Gastrocnemius medialis (tissue), 4 donors: ENCODE measurements at regions not wholly inside any gene's neighbourhood (a gene's known extent, or its start where the extent isn't known, plus 50 kb on each side); places are given as distances from the start of the nearest gene placed in this dataset.
A peak's percentile ranks its signal among the peaks of the same experiment; 100 is the strongest.

Source experiments
- ATAC-seq, 2 donors: fragments of 150-250 bp; one replicate each; pipeline ENCODE4 v1.9.1; 2016
- DNase-seq, 2 donors: peaks; one replicate each; pipeline ENCODE4 v3.0.0-alpha.2; 2019
- H3K27ac ChIP-seq, 4 donors: fragments of 200-600 bp; sonication (generic); 1 replicate in 1 of 4; 2 replicates in 3 of 4; pipeline ENCODE4 v1.5.1; 2016 to 2018; ENCODE audit warnings: mild to moderate bottlenecking in 2 of 4, moderate library complexity in 1 of 4
- H3K27me3 ChIP-seq, 3 donors: fragments of 200-600 bp; sonication (generic) in 2 of 3; 1 replicate in 1 of 3; 2 replicates in 2 of 3; pipeline versions ENCODE4 v1.5.1 to v1.6.0; 2016 to 2019; ENCODE audit warnings: mild to moderate bottlenecking in 1 of 3, moderate library complexity in 1 of 3
- H3K36me3 ChIP-seq, 2 donors: fragments of 200-600 bp; sonication (generic) in 1 of 2; one replicate each; pipeline ENCODE4 v1.5.1; 2017 to 2018
- H3K4me1 ChIP-seq, 2 donors: fragments of 200-600 bp; sonication (generic) in 1 of 2; one replicate each; pipeline ENCODE4 v1.5.1; 2016 to 2017; ENCODE audit warnings: mild to moderate bottlenecking in 2 of 2
- H3K4me3 ChIP-seq, 4 donors: fragments of 200-600 bp; sonication (generic) in 3 of 4; 1 replicate in 1 of 4; 2 replicates in 3 of 4; pipeline ENCODE4 v1.5.1; 2016 to 2019; ENCODE audit warnings: mild to moderate bottlenecking in 2 of 4
- H3K9me3 ChIP-seq, 3 donors: fragments of 200-600 bp; sonication (generic) in 2 of 3; 1 replicate in 1 of 3; 2 replicates in 2 of 3; pipeline ENCODE4 v1.5.1; 2016 to 2019
- POLR2A ChIP-seq, 2 donors: fragments of 450-650 bp; IDR thresholded peaks; one replicate each; pipeline ENCODE4 v1.6.1; 2017; ENCODE audit warnings: antibody characterized with exemption in 2 of 2, mild to moderate bottlenecking in 2 of 2, moderate library complexity in 2 of 2
- in situ Hi-C, 4 donors: fragments of 200-750 bp; cut with MboI; loops; one replicate each; pipeline versions ENCODE4 v1.15.0 to v1.8.0; 2017; ENCODE audit warnings: low sequenced_read_pairs in 4 of 4
- intact Hi-C: fragments of 100-400 bp; cut with DNase I; formaldehyde crosslinking; loops from one replicate; pipeline ENCODE4 v1.15.1; 2023; ENCODE audit warnings: low total_unique reads
- TF ChIP-seq, protein P1 (sequence below), 5 experiments: fragments of 450-650 bp in 3 of 5; fragments of 200-600 bp in 2 of 5; sonication (generic) in 2 of 5; IDR thresholded peaks in 4 of 5; conservative IDR thresholded peaks in 1 of 5; 1 replicate in 4 of 5; 2 replicates in 1 of 5; pipeline ENCODE4 v1.5.1; 2016 to 2019; ENCODE audit warnings: antibody characterized with exemption in 5 of 5, mild to moderate bottlenecking in 3 of 5, moderate library complexity in 3 of 5

DNA sequence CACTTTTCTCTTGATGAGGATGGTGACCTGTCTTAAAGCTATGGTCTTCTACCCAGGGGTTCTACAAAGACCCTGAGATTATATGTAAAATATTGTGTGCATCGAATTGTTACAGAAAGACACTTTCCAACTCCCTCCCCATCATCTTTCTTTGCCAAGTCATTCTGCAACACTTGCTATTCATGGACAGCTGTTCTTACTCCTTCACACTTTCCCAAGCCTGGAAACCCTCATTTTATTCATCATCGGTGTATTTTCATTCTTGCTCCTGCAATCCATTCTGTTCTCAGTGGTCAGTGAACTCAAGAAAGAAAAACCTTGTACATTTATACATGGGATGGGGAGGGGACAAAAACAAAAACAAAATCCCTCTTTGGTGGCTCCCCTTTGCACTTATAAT is 90.5 kb upstream of the STXBP6 start:
- H3K4me3 ChIP-seq: no peak overlapping the region
- intact Hi-C loops (no loop called here), in situ Hi-C loops (loop anchor here in 2 of 4 donors (25.0 kb wide), 1 partner anchor 328 kb away; no protein-coding TSS in a partner anchor)
- no peaks in the 10 kb centered on the region for H3K27me3 ChIP-seq
- no peak for DNase-seq
- H3K36me3 ChIP-seq: no peaks in the 10 kb centered on the region
- no peak for ATAC-seq
- TF ChIP-seq, protein P1, sequence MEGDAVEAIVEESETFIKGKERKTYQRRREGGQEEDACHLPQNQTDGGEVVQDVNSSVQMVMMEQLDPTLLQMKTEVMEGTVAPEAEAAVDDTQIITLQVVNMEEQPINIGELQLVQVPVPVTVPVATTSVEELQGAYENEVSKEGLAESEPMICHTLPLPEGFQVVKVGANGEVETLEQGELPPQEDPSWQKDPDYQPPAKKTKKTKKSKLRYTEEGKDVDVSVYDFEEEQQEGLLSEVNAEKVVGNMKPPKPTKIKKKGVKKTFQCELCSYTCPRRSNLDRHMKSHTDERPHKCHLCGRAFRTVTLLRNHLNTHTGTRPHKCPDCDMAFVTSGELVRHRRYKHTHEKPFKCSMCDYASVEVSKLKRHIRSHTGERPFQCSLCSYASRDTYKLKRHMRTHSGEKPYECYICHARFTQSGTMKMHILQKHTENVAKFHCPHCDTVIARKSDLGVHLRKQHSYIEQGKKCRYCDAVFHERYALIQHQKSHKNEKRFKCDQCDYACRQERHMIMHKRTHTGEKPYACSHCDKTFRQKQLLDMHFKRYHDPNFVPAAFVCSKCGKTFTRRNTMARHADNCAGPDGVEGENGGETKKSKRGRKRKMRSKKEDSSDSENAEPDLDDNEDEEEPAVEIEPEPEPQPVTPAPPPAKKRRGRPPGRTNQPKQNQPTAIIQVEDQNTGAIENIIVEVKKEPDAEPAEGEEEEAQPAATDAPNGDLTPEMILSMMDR (IDR thresholded peaks at IDR 0.05 in 4 of 5, conservative IDR thresholded peaks at IDR 0.05 in 1 of 5): no peak
- TF ChIP-seq POLR2A (IDR thresholded peaks at IDR 0.05): no peak
- no peaks in the 10 kb centered on the region for H3K4me1 ChIP-seq
- H3K9me3 ChIP-seq: no peaks in the 10 kb centered on the region
- no peak overlapping the region for H3K27ac ChIP-seq

DNA sequence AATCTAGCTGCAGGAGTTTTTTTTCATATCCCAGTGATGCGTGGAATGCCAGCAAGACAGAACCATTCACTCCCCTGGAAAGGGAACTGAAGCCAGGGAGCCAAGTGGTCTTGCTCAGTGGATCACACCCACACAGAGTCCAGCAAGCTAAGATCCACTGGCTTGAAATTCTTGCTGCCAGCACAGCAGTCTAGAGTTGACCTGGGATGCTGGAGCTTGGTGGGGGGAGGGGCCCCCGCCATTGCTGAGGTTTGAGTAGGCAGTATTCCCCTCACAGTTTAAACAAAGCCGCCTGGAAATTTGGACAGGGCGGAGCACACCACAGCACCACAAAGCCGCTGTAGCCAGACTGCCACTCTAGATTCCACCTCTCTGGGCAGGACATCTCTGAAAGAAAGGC is 86.9 kb upstream of the STXBP6 start:
- no peak overlapping the region for H3K4me3 ChIP-seq
- ATAC-seq (no peak), DNase-seq (no peak)
- no peaks in the 10 kb centered on the region for H3K36me3 ChIP-seq
- intact Hi-C loops (no loop called here), in situ Hi-C loops (loop anchor here in 3 of 4 donors (10.0 to 25.0 kb wide), 2 partner anchors 325 to 402 kb away; no protein-coding TSS in a partner anchor)
- no peak overlapping the region for H3K27ac ChIP-seq
- no peak for TF ChIP-seq POLR2A (IDR thresholded peaks at IDR 0.05)
- TF ChIP-seq, protein P1 (IDR thresholded peaks at IDR 0.05 in 4 of 5, conservative IDR thresholded peaks at IDR 0.05 in 1 of 5): no peak
- no peaks in the 10 kb centered on the region for H3K27me3 ChIP-seq
- no peaks in the 10 kb centered on the region for H3K9me3 ChIP-seq
- no peaks in the 10 kb centered on the region for H3K4me1 ChIP-seq

- Histone ChIP-seq H3K9me3 (no peaks in the 10 kb centered on the region), H3K27ac (no peak overlapping the region), H3K4me1 (no peaks in the 10 kb centered on the region), H3K4me3 (no peak overlapping the region), H3K27me3 (no peaks in the 10 kb centered on the region), H3K36me3 (no peaks in the 10 kb centered on the region)
- in situ Hi-C loops (loop anchor here (5.0 to 25.0 kb wide), 3 partner anchors 322 to 399 kb away; no protein-coding TSS in a partner anchor), intact Hi-C loops (no loop called here)
- ATAC-seq (no peak), DNase-seq (no peak)
- TF ChIP-seq POLR2A (IDR thresholded peaks at IDR 0.05): no peak
- TF ChIP-seq, protein P1 (IDR thresholded peaks at IDR 0.05 in 4 of 5, conservative IDR thresholded peaks at IDR 0.05 in 1 of 5): no peak
These were observed 84.2 kb upstream of the STXBP6 start for GRCh38 chr14:25134184-25134583.

DNA sequence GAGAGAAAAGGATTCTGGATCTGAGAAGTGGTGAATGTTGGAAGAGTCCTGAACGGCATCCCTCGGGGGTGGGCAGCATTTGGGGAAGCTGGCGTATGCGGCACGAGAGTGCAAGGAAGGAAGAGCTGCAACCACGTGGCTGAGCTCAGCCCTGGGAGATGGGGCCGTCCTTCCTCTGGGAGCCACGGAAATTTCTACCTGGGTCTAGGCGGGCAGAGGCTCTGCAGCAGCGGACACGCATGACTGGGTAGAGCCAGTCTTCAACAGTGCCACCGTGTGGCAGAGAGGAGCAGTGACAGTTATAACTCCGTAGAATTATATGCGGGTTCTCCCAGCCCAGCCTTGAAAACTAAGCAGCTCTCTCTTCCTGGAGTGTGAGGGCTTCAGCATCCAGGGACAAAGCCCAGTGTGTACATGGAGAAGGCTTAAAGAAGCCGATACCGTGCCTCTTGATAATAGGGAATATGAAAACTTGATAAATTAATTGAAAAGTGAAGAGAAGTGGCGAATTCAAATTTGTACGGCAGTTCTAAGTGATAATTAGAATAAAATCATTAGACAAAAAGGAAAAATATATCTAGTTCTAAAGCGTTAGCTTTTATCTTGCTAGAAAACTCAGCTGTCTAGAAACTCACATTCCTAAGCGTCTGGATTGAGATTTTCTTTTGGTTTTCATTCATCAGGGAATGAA is 82.9 kb upstream of the STXBP6 start:
- intact Hi-C loops (loop anchor here (2.0 kb wide), 1 partner anchor 326 kb away; no protein-coding TSS in a partner anchor), in situ Hi-C loops (loop anchor here (5.0 to 25.0 kb wide), 3 partner anchors 321 to 398 kb away; no protein-coding TSS in a partner anchor)
- DNase-seq (peak; percentile 10 to 24), ATAC-seq (peak; percentile 62 to 66)
- Histone ChIP-seq H3K4me1 (no peaks in the 10 kb centered on the region), H3K27me3 (no peaks in the 10 kb centered on the region), H3K36me3 (no peaks in the 10 kb centered on the region), H3K4me3 (no peak overlapping the region), H3K27ac (no peak overlapping the region), H3K9me3 (no peaks in the 10 kb centered on the region)
- TF ChIP-seq POLR2A (IDR thresholded peaks at IDR 0.05): no peak
- TF ChIP-seq, protein P1 (IDR thresholded peaks at IDR 0.05 in 4 of 5, conservative IDR thresholded peaks at IDR 0.05 in 1 of 5): peak; percentile 32 to 74 (median 63)
